Fibroblast of lung (primary cell): ENCODE measurements at regions not wholly inside any gene's neighbourhood (a gene's known extent, or its start where the extent isn't known, plus 50 kb on each side); places are given as distances from the start of the nearest gene placed in this dataset.

Experiments
- DNase-seq, 2 donors: peaks; one replicate each; pipeline versions ENCODE4 v3.0.0 to v3.0.0-alpha.2; 2010; ENCODE audit warnings: low read depth in 2 of 2
- H2AFZ ChIP-seq: 2 replicates; pipeline ENCODE4 v1.5.1; 2012; ENCODE audit warnings: low read length, control low read depth, inconsistent platforms
- H3K27ac ChIP-seq: 2 replicates; pipeline ENCODE4 v1.5.1; 2011; ENCODE audit warnings: low read length, control low read depth; ENCODE audit not compliant: insufficient read depth
- H3K27me3 ChIP-seq: 2 replicates; pipeline ENCODE4 v1.5.1; 2011; ENCODE audit warnings: mild to moderate bottlenecking, low read length; ENCODE audit not compliant: control insufficient read depth, insufficient read depth
- H3K36me3 ChIP-seq: 2 replicates; pipeline ENCODE4 v1.5.1; 2011; ENCODE audit warnings: low read length; ENCODE audit not compliant: control insufficient read depth, insufficient read depth
- H3K4me1 ChIP-seq: 2 replicates; pipeline ENCODE4 v1.5.1; 2011; ENCODE audit warnings: low read length; ENCODE audit not compliant: control insufficient read depth, insufficient read depth; ENCODE audit errors: extremely low read depth
- H3K4me2 ChIP-seq: 2 replicates; pipeline ENCODE4 v1.5.1; 2011; ENCODE audit warnings: low read length, control low read depth; ENCODE audit not compliant: insufficient read depth; ENCODE audit errors: extremely low read depth
- H3K4me3 ChIP-seq, 4 experiments: fragments of 200-600 bp in 1 of 4; sonication (generic) in 1 of 4; replicated peaks in 1 of 4; 2 replicates each; pipeline ENCODE4 v1.5.1; 2011 to 2016; ENCODE audit warnings: low read length in 4 of 4, low read depth in 3 of 4, mild to moderate bottlenecking in 3 of 4, control low read depth in 2 of 4, inconsistent platforms in 1 of 4, mixed read lengths in 1 of 4; ENCODE audit not compliant: insufficient read depth in 1 of 4; ENCODE audit errors: control extremely low read depth in 1 of 4
- H3K79me2 ChIP-seq: 2 replicates; pipeline ENCODE4 v1.5.1; 2012; ENCODE audit warnings: mild to moderate bottlenecking, low read length, inconsistent platforms; ENCODE audit not compliant: control insufficient read depth, insufficient read depth
- H3K9ac ChIP-seq: 2 replicates; pipeline ENCODE4 v1.5.1; 2011; ENCODE audit warnings: mild to moderate bottlenecking, low read length, control low read depth; ENCODE audit not compliant: insufficient read depth
- H3K9me3 ChIP-seq: 2 replicates; pipeline ENCODE4 v1.5.1; 2012; ENCODE audit warnings: low read depth, low read length; ENCODE audit not compliant: control insufficient read depth, insufficient read depth
- H4K20me1 ChIP-seq: 2 replicates; pipeline ENCODE4 v1.5.1; 2011; ENCODE audit warnings: low read length; ENCODE audit not compliant: control insufficient read depth, insufficient read depth; ENCODE audit errors: extremely low read depth
- EZH2 ChIP-seq: IDR thresholded peaks from 2 replicates; pipeline ENCODE4 v1.5.1; 2012; ENCODE audit warnings: low read length, control low read depth, mild to moderate bottlenecking; ENCODE audit errors: missing control alignments
- TF ChIP-seq, protein P1 (sequence below), 2 donors: IDR thresholded peaks in 1 of 2; conservative IDR thresholded peaks in 1 of 2; 1 replicate in 1 of 2; 2 replicates in 1 of 2; pipeline ENCODE4 v1.5.1; 2011 to 2012; ENCODE audit warnings: low read length in 2 of 2, control low read depth in 1 of 2, inconsistent platforms in 1 of 2, low read depth in 1 of 2, mild to moderate bottlenecking in 1 of 2

- H3K4me2 ChIP-seq, result no peak overlapping the region
- H3K27ac ChIP-seq, result no peak overlapping the region
- H3K27me3 ChIP-seq, result no peaks in the 10 kb centered on the region
- H3K79me2 ChIP-seq, result no peaks in the 10 kb centered on the region
- no peak overlapping the region for H3K9ac ChIP-seq
- no peaks in the 10 kb centered on the region for H3K4me1 ChIP-seq
- H3K9me3 ChIP-seq, result no peaks in the 10 kb centered on the region
- H3K36me3 ChIP-seq, result no peaks in the 10 kb centered on the region
- no peak overlapping the region for H2AFZ ChIP-seq
- no peak overlapping the region for H3K4me3 ChIP-seq
- H4K20me1 ChIP-seq, result no peaks in the 10 kb centered on the region
- DNase-seq, result no peak
- TF ChIP-seq, protein P1, sequence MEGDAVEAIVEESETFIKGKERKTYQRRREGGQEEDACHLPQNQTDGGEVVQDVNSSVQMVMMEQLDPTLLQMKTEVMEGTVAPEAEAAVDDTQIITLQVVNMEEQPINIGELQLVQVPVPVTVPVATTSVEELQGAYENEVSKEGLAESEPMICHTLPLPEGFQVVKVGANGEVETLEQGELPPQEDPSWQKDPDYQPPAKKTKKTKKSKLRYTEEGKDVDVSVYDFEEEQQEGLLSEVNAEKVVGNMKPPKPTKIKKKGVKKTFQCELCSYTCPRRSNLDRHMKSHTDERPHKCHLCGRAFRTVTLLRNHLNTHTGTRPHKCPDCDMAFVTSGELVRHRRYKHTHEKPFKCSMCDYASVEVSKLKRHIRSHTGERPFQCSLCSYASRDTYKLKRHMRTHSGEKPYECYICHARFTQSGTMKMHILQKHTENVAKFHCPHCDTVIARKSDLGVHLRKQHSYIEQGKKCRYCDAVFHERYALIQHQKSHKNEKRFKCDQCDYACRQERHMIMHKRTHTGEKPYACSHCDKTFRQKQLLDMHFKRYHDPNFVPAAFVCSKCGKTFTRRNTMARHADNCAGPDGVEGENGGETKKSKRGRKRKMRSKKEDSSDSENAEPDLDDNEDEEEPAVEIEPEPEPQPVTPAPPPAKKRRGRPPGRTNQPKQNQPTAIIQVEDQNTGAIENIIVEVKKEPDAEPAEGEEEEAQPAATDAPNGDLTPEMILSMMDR (conservative IDR thresholded peaks at IDR 0.05 in 1 of 2, IDR thresholded peaks at IDR 0.05 in 1 of 2; ENCODE audit: low read depth in 1 of 2, low read length in 2 of 2), result no peak
These were observed 100.4 kb upstream of the TSC22D1 start for GRCh38 chr13:44676534-44676933.

- DNase-seq, result no peak
- H4K20me1 ChIP-seq, result no peaks in the 10 kb centered on the region
- H3K4me1 ChIP-seq, result peaks cover 12% of the 10 kb centered on the region
- no peak overlapping the region for H3K4me2 ChIP-seq
- no peaks in the 10 kb centered on the region for H3K79me2 ChIP-seq
- no peak overlapping the region for H2AFZ ChIP-seq
- H3K27ac ChIP-seq, result no peak overlapping the region
- H3K9me3 ChIP-seq, result no peaks in the 10 kb centered on the region
- H3K36me3 ChIP-seq, result no peaks in the 10 kb centered on the region
- H3K27me3 ChIP-seq, result no peaks in the 10 kb centered on the region
- no peak for TF ChIP-seq EZH2
- TF ChIP-seq, protein P1 (conservative IDR thresholded peaks at IDR 0.05 in 1 of 2, IDR thresholded peaks at IDR 0.05 in 1 of 2; ENCODE audit: low read depth in 1 of 2, low read length in 2 of 2), result no peak
- no peak overlapping the region for H3K4me3 ChIP-seq
- H3K9ac ChIP-seq, result no peak overlapping the region
These were observed 93.4 kb upstream of the TSC22D1 start for GRCh38 chr13:44669534-44669933.

- no peaks in the 10 kb centered on the region for H4K20me1 ChIP-seq
- H3K27ac ChIP-seq, result peak overlapping the region; percentile 51
- peak; percentile 56 to 63 for DNase-seq
- H3K4me1 ChIP-seq, result peaks cover 12% of the 10 kb centered on the region
- no peaks in the 10 kb centered on the region for H3K27me3 ChIP-seq
- H2AFZ ChIP-seq, result peak overlapping the region; percentile 11
- no peak overlapping the region for H3K4me3 ChIP-seq
- H3K9me3 ChIP-seq, result no peaks in the 10 kb centered on the region
- TF ChIP-seq, protein P1 (conservative IDR thresholded peaks at IDR 0.05 in 1 of 2, IDR thresholded peaks at IDR 0.05 in 1 of 2; ENCODE audit: low read depth in 1 of 2, low read length in 2 of 2), result no peak
- TF ChIP-seq EZH2, result no peak
- H3K36me3 ChIP-seq, result no peaks in the 10 kb centered on the region
- H3K4me2 ChIP-seq, result peak overlapping the region; percentile 78
- H3K9ac ChIP-seq, result no peak overlapping the region
- H3K79me2 ChIP-seq, result no peaks in the 10 kb centered on the region
These were observed 92.6 kb upstream of the TSC22D1 start for GRCh38 chr13:44668688-44669087.
